Body of pancreas (tissue), 4 donors: ENCODE measurements at regions not wholly inside any gene's neighbourhood (a gene's known extent, or its start where the extent isn't known, plus 50 kb on each side); places are given as distances from the start of the nearest gene placed in this dataset.

Experiments used
- CTCF ChIP-seq, 7 experiments: fragments of 450-650 bp in 4 of 7; fragments of 200-600 bp in 3 of 7; sonication (generic) in 3 of 7; IDR thresholded peaks; one replicate each; pipeline ENCODE4 v1.5.1; 2016 to 2019; ENCODE audit warnings: antibody characterized with exemption in 7 of 7
- POLR2A ChIP-seq, 3 donors: fragments of 450-650 bp; IDR thresholded peaks; one replicate each; pipeline ENCODE4 v1.6.1; 2016; ENCODE audit warnings: antibody characterized with exemption in 3 of 3, mild to moderate bottlenecking in 2 of 3

- TF ChIP-seq POLR2A (IDR thresholded peaks at IDR 0.05) (no peak), CTCF (IDR thresholded peaks at IDR 0.05) (no peak)
Measured at GRCh38 chr5:74281166-74281565, 359.4 kb downstream of the ENC1 start.
